GM06990 (cell line): ENCODE measurements at regions not wholly inside any gene's neighbourhood (a gene's known extent, or its start where the extent isn't known, plus 50 kb on each side); places are given as distances from the start of the nearest gene placed in this dataset.

ENCODE experiments used
- DNase-seq: peaks from one replicate; pipeline ENCODE4 v3.0.0-alpha.2; 2011; ENCODE audit not compliant: insufficient read length; ENCODE audit errors: extremely low read depth
- H3K27me3 ChIP-seq: replicated peaks from 2 replicates; pipeline ENCODE4 v1.6.0; 2011; ENCODE audit warnings: low read length; ENCODE audit not compliant: control insufficient read depth, insufficient read depth
- H3K36me3 ChIP-seq: 2 replicates; pipeline ENCODE4 v1.5.1; 2011; ENCODE audit warnings: low read length; ENCODE audit not compliant: control insufficient read depth, insufficient read depth
- H3K4me3 ChIP-seq: replicated peaks from 2 replicates; pipeline ENCODE4 v1.5.1; 2011; ENCODE audit warnings: low read depth, mild to moderate bottlenecking, control low read depth, low read length
- TF ChIP-seq, protein P1 (sequence below): IDR thresholded peaks from 2 replicates; pipeline ENCODE4 v1.5.1; 2011; ENCODE audit warnings: low read length, control low read depth, mild to moderate bottlenecking, inconsistent platforms; ENCODE audit not compliant: insufficient read depth, poor library complexity, severe bottlenecking

DNA sequence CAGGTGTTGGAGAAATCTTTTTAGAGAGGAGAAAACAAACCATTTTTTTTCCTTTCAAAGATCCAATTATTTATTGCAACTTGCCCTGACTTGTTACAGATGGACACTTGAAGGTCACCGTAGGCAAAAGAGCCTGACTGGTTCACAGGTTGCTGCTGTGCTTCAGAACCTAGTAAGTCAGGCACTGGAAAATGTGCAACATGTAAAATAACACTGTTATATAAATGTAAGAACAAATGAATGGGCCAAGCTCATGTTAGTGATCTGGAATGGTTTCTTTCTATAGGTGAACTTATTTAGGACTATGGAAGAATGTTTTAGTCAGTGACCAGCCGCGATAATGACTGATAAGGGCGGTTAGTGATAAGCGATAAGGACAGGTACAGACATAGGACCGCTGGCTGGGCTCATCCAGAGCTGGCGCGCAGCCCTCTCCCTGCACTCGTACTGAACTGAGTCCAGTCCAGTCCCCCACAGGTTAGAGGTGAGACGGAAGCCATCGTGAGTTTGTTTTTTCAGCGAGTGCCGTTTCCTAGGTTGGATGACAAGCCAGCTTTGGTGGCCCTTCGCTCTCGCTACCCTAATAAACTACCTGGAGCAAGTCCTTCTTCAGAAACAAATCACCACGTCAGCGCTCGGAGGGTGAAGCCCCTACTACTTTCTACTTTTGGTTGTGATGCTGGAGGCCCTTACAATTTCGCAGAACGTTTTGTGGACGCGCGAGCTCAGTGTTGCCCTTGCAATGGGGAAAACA, 94.4 kb upstream of the PRDM1 start:
- Histone ChIP-seq H3K27me3 (peaks cover 4% of the 10 kb centered on the region), H3K36me3 (no peaks in the 10 kb centered on the region), H3K4me3 (peak overlapping the region; percentile 69)
- no peak for DNase-seq
- TF ChIP-seq, protein P1, sequence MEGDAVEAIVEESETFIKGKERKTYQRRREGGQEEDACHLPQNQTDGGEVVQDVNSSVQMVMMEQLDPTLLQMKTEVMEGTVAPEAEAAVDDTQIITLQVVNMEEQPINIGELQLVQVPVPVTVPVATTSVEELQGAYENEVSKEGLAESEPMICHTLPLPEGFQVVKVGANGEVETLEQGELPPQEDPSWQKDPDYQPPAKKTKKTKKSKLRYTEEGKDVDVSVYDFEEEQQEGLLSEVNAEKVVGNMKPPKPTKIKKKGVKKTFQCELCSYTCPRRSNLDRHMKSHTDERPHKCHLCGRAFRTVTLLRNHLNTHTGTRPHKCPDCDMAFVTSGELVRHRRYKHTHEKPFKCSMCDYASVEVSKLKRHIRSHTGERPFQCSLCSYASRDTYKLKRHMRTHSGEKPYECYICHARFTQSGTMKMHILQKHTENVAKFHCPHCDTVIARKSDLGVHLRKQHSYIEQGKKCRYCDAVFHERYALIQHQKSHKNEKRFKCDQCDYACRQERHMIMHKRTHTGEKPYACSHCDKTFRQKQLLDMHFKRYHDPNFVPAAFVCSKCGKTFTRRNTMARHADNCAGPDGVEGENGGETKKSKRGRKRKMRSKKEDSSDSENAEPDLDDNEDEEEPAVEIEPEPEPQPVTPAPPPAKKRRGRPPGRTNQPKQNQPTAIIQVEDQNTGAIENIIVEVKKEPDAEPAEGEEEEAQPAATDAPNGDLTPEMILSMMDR, result no peak

DNA sequence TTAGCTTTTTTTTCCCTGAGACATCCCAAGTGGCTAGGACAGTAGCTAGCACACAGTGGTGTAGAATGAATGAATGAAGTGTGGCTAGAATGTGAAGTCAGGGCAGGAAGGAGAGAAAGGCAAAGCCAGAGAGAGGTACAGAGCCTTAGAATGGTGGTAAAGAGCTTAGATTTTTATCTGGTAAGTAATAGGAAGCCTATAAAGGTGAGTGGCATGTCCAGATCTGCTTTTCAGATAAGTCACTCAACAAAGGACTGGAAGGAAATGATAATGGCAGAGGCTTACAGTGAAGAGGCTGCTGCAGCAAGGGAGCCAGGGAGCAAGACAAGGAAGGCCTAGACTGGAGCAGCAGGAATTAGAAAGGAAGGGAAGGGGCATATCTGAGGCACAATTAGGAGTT, 96.0 kb upstream of the PRDM1 start:
- Histone ChIP-seq H3K4me3 (no peak overlapping the region), H3K27me3 (peaks cover 7% of the 10 kb centered on the region), H3K36me3 (no peaks in the 10 kb centered on the region)
- TF ChIP-seq, protein P1, result no peak
- no peak for DNase-seq

DNA sequence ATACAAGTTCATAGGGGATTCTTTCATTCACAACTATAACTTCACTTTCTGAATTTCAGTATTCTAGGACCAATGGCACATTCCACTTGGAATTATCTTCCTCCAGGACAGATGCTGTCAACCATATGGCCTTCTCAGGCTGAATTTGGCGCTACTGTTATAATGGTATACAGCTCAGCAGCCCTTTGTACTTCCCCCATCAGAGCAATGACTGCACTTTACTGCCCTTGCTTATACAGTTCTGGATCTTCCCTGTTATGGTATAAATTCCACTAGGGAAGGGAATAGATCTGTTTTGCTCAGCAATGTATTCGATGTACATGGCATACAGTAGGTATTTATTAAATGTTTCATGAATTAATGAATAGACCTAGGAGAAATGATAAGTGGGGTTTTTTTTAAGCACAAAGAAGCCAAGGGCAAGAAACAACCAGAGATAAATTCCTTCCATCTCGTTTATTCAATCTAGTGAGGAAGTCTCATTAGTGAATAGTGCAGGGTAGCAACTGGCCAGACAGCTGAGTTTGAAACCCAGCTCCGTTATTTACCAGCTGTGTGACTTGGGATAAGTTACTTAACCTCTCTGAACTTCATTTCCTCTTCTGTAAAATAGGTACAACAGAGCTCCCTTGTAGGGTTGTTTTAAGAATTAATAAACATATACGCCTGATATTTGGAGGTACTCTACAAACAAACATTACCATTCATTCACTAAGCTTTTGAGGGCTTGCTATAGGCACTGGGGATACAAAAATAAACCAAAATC, 97.1 kb upstream of the PRDM1 start:
- TF ChIP-seq, protein P1, result no peak
- Histone ChIP-seq H3K4me3 (no peak overlapping the region), H3K27me3 (peaks cover 5% of the 10 kb centered on the region), H3K36me3 (no peaks in the 10 kb centered on the region)
- no peak for DNase-seq

DNA sequence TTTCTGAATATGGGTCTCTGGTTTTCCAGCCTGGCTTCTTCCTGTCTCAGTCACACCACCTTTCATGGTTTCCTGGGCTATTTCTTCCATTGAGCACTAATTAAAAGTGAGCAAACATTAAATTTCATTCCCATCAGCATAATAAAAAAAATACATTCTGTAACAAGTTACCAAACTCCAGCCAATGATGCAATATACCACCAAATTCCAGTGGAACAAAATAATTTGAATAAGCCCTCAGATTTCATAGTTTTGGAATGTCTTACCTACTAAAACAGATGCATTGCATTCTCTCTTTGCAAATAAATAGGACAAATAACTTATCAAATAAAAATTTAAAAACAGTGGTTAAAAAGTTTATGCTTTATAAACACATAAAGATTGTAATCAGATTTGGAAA, 97.8 kb upstream of the PRDM1 start:
- Histone ChIP-seq H3K4me3 (no peak overlapping the region), H3K36me3 (no peaks in the 10 kb centered on the region), H3K27me3 (peaks cover 5% of the 10 kb centered on the region)
- TF ChIP-seq, protein P1, result no peak
- DNase-seq, result no peak

DNA sequence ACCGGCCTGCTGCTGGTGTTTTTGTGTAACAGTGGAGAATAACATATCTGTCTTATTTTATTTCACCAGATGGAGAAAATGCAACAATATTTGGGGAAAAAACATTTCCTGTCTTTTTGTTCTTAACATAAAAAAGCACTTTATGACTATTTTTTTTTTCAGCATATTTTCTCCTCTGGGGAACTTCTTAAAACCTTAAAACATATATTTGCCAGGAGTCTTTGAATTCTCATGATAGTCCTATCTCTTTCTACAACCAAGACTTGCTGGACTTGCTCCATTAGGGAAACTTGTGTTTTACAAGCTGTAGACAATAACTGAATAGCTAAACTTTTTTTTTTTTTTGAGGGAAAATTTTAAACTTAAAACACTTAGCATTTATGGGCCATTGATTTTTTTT, 98.6 kb upstream of the PRDM1 start:
- Histone ChIP-seq H3K4me3 (no peak overlapping the region), H3K36me3 (no peaks in the 10 kb centered on the region), H3K27me3 (peaks cover 5% of the 10 kb centered on the region)
- TF ChIP-seq, protein P1, result no peak
- DNase-seq, result no peak
